ENCODE measurements at regions not wholly inside any gene's neighbourhood (a gene's known extent, or its start where the extent isn't known, plus 50 kb on each side); places are given as distances from the start of the nearest gene placed in this dataset.

- Histone ChIP-seq H3K9ac (no peak overlapping the region), H3K27ac (no peak overlapping the region), H3K27me3 (no peaks in the 10 kb centered on the region), H3K4me2 (peak overlapping the region; percentile 64), H3K36me3 (no peaks in the 10 kb centered on the region), H2AFZ (replicated peaks) (peak overlapping the region; percentile 55), H3K9me3 (ENCODE audit: low read depth) (no peaks in the 10 kb centered on the region), H3K79me2 (ENCODE audit: low read depth) (no peaks in the 10 kb centered on the region), H3F3A (ENCODE audit: low read depth) (peaks cover 6% of the 10 kb centered on the region), H4K20me1 (ENCODE audit: low read depth) (no peaks in the 10 kb centered on the region), H3K4me3 (no peak overlapping the region), H3K4me1 (peaks cover 32% of the 10 kb centered on the region)
- Mint-ChIP-seq H3K27me3 (ENCODE audit: insufficient read depth, low read depth) (peaks cover 9% of the 10 kb centered on the region), H3K9me3 (peaks cover 16% of the 10 kb centered on the region), H3K36me3 (peaks cover 4% of the 10 kb centered on the region), H3K4me3 (no peak overlapping the region), H3K4me1 (peaks cover 31% of the 10 kb centered on the region), H3K27ac (peak overlapping the region; percentile 23)
- DNase-seq (ENCODE audit: low spot score), result no peak
- no peak for TF ChIP-seq EZH2phosphoT487 (IDR thresholded peaks at IDR 0.05)
- no peak for TF ChIP-seq EZH2 (IDR thresholded peaks at IDR 0.05)
- TF ChIP-seq, protein P1, sequence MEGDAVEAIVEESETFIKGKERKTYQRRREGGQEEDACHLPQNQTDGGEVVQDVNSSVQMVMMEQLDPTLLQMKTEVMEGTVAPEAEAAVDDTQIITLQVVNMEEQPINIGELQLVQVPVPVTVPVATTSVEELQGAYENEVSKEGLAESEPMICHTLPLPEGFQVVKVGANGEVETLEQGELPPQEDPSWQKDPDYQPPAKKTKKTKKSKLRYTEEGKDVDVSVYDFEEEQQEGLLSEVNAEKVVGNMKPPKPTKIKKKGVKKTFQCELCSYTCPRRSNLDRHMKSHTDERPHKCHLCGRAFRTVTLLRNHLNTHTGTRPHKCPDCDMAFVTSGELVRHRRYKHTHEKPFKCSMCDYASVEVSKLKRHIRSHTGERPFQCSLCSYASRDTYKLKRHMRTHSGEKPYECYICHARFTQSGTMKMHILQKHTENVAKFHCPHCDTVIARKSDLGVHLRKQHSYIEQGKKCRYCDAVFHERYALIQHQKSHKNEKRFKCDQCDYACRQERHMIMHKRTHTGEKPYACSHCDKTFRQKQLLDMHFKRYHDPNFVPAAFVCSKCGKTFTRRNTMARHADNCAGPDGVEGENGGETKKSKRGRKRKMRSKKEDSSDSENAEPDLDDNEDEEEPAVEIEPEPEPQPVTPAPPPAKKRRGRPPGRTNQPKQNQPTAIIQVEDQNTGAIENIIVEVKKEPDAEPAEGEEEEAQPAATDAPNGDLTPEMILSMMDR (IDR thresholded peaks at IDR 0.05), result no peak
These were observed 51.4 kb upstream of the ZNF516 start for GRCh38 chr18:76546436-76546835.

GRCh38 chr18:76546088-76546435, 51.0 kb upstream of the ZNF516 start:
- Histone ChIP-seq H3K27ac (no peak overlapping the region), H3F3A (ENCODE audit: low read depth) (peaks cover 6% of the 10 kb centered on the region), H2AFZ (replicated peaks) (peak overlapping the region; percentile 55), H3K4me1 (peaks cover 32% of the 10 kb centered on the region), H3K9me3 (ENCODE audit: low read depth) (no peaks in the 10 kb centered on the region), H3K79me2 (ENCODE audit: low read depth) (no peaks in the 10 kb centered on the region), H3K27me3 (no peaks in the 10 kb centered on the region), H3K4me2 (peak overlapping the region; percentile 64), H3K4me3 (no peak overlapping the region), H3K9ac (no peak overlapping the region), H4K20me1 (ENCODE audit: low read depth) (no peaks in the 10 kb centered on the region), H3K36me3 (no peaks in the 10 kb centered on the region)
- no peak for DNase-seq (ENCODE audit: low spot score)
- TF ChIP-seq EZH2phosphoT487 (IDR thresholded peaks at IDR 0.05) (no peak), EZH2 (IDR thresholded peaks at IDR 0.05) (no peak)
- TF ChIP-seq, protein P1 (IDR thresholded peaks at IDR 0.05), result no peak
- H3K4me3 Mint-ChIP-seq, result no peak overlapping the region
- peak overlapping the region; percentile 23 for H3K27ac Mint-ChIP-seq
- peaks cover 31% of the 10 kb centered on the region for H3K4me1 Mint-ChIP-seq
- peaks cover 18% of the 10 kb centered on the region for H3K9me3 Mint-ChIP-seq
- peaks cover 4% of the 10 kb centered on the region for H3K36me3 Mint-ChIP-seq
- peaks cover 9% of the 10 kb centered on the region for H3K27me3 Mint-ChIP-seq (ENCODE audit: insufficient read depth, low read depth)

DNA sequence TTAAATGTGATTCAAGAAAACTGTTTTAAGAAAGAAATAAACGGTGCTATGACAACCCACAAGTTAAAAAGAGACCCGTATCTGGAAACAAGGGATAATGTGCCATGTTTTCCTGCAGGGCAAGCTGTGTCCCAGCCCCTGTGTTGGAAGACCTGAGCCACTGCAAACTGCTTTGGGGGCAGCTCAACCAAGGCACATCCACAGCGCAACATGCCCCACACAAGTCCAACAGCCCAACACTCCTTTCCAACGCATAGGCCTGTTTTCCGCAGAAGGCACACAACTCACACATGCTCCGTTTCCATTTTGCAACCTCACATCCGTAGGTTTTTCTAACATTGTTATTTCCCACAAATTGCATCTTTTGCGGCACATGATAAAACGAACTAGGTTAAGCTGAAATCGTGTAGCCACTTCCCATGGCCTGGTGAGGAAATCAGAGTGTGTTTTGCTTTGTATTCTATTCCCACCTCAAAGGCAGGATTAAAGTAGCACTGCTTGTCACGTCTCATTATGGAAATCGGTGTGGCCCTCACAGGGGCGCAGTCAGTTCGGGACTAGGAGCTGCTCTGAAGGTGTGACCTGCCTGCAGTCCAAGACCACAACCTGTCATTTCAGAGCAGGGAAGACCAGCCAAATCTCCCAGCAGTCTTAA, 50.5 kb upstream of the ZNF516 start:
- Mint-ChIP-seq H3K9me3 (peaks cover 18% of the 10 kb centered on the region), H3K36me3 (peaks cover 4% of the 10 kb centered on the region), H3K27ac (peak overlapping the region; percentile 30), H3K4me3 (peak overlapping the region; percentile 21), H3K27me3 (ENCODE audit: insufficient read depth, low read depth) (peaks cover 9% of the 10 kb centered on the region), H3K4me1 (peaks cover 31% of the 10 kb centered on the region)
- peak; percentile 33 for DNase-seq (ENCODE audit: low spot score)
- Histone ChIP-seq H3K4me3 (no peak overlapping the region), H3K27me3 (no peaks in the 10 kb centered on the region), H3K36me3 (no peaks in the 10 kb centered on the region), H3K4me1 (peaks cover 32% of the 10 kb centered on the region), H4K20me1 (ENCODE audit: low read depth) (no peaks in the 10 kb centered on the region), H3K4me2 (peak overlapping the region; percentile 64), H3K79me2 (ENCODE audit: low read depth) (no peaks in the 10 kb centered on the region), H3F3A (ENCODE audit: low read depth) (peaks cover 6% of the 10 kb centered on the region), H2AFZ (replicated peaks) (no peak overlapping the region), H3K9ac (no peak overlapping the region), H3K27ac (no peak overlapping the region), H3K9me3 (ENCODE audit: low read depth) (no peaks in the 10 kb centered on the region)
- TF ChIP-seq, protein P1 (IDR thresholded peaks at IDR 0.05), result no peak
- no peak for TF ChIP-seq EZH2phosphoT487 (IDR thresholded peaks at IDR 0.05)
- no peak for TF ChIP-seq EZH2 (IDR thresholded peaks at IDR 0.05)

Measured in neural progenitor cell (in vitro differentiated cells).